ENCODE measurements at regions not wholly inside any gene's neighbourhood (a gene's known extent, or its start where the extent isn't known, plus 50 kb on each side); places are given as distances from the start of the nearest gene placed in this dataset.

GRCh38 chr9:1530696-1531095 is 480.5 kb downstream of the DMRT2 start:
- TF ChIP-seq CTCF (conservative IDR thresholded peaks at IDR 0.05; ENCODE audit: low read depth in 2 of 2), result no peak
- TF ChIP-seq EZH2phosphoT487 (IDR thresholded peaks at IDR 0.05; ENCODE audit: unreplicated experiment), result no peak
- TF ChIP-seq POLR2AphosphoS5 (IDR thresholded peaks at IDR 0.05; ENCODE audit: low read depth), result no peak
- no peak for TF ChIP-seq STAT1 (IDR thresholded peaks at IDR 0.05; ENCODE audit: unreplicated experiment)
- TF ChIP-seq EZH2 (IDR thresholded peaks at IDR 0.05; ENCODE audit: low read depth, unreplicated experiment), result no peak
- TF ChIP-seq, protein P1, sequence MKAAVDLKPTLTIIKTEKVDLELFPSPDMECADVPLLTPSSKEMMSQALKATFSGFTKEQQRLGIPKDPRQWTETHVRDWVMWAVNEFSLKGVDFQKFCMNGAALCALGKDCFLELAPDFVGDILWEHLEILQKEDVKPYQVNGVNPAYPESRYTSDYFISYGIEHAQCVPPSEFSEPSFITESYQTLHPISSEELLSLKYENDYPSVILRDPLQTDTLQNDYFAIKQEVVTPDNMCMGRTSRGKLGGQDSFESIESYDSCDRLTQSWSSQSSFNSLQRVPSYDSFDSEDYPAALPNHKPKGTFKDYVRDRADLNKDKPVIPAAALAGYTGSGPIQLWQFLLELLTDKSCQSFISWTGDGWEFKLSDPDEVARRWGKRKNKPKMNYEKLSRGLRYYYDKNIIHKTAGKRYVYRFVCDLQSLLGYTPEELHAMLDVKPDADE (IDR thresholded peaks at IDR 0.05), result no peak
- TF ChIP-seq REST (IDR thresholded peaks at IDR 0.05; ENCODE audit: unreplicated experiment), result no peak
- TF ChIP-seq CREB1 (CRISPR knock-in tag; IDR thresholded peaks at IDR 0.05; ENCODE audit: low read depth), result no peak
- TF ChIP-seq JUNB (IDR thresholded peaks at IDR 0.05; ENCODE audit: unreplicated experiment), result no peak
- no peak for TF ChIP-seq NANOG (IDR thresholded peaks at IDR 0.05; ENCODE audit: borderline replicate concordance)

Data from GM23338 (cell line).